WTC11 (cell line): ENCODE measurements at regions not wholly inside any gene's neighbourhood (a gene's known extent, or its start where the extent isn't known, plus 50 kb on each side); places are given as distances from the start of the nearest gene placed in this dataset.

Experiments used
- ATAC-seq: fragments of 200-7000 bp; cut with Tn5 transposase; 2 replicates; pipeline ENCODE4 v1.10.0; 2021; ENCODE audit warnings: mild to moderate bottlenecking, moderate library complexity
- CTCF ChIA-PET: fragments of 300-600 bp; sonication (Branson Sonifier 250); formaldehyde crosslinking; loops from one replicate; lab custom pipeline; 2021; ENCODE audit warnings: antibody characterized with exemption; lab: Charles Lee
- POLR2A ChIA-PET: fragments of 350-600 bp; sonication (Branson Sonifier 250); formaldehyde crosslinking; loops from one replicate; lab custom pipeline; 2021; ENCODE audit warnings: antibody characterized with exemption; lab: Charles Lee
- DNase-seq: peaks from one replicate; pipeline ENCODE4 v3.0.0; 2021; ENCODE audit warnings: low spot score
- H3K27ac Mint-ChIP-seq: 2 replicates; pipeline ENCODE4 v1.8.0; 2021; ENCODE audit warnings: mixed read lengths
- H3K27me3 Mint-ChIP-seq: 2 replicates; pipeline ENCODE4 v1.8.0; 2021; ENCODE audit warnings: low read depth, mild to moderate bottlenecking, moderate library complexity, mixed read lengths
- H3K36me3 Mint-ChIP-seq: 2 replicates; pipeline ENCODE4 v1.8.0; 2021; ENCODE audit warnings: mixed read lengths
- H3K4me1 Mint-ChIP-seq: 2 replicates; pipeline ENCODE4 v1.8.0; 2022; ENCODE audit warnings: mixed read lengths
- H3K4me3 Mint-ChIP-seq: 2 replicates; pipeline ENCODE4 v1.8.0; 2021; ENCODE audit warnings: mild to moderate bottlenecking, moderate library complexity, mixed read lengths
- H3K9me3 Mint-ChIP-seq: 2 replicates; pipeline ENCODE4 v1.8.0; 2021; ENCODE audit warnings: mixed read lengths
- AFF4 ChIP-seq: sonication (generic); formaldehyde crosslinking; IDR thresholded peaks from 2 replicates; pipeline ENCODE4 v1.8.1; 2023; ENCODE audit warnings: mild to moderate bottlenecking, missing genetic modification reagents, borderline replicate concordance
- CBFB ChIP-seq: sonication (generic); formaldehyde crosslinking; IDR thresholded peaks from 2 replicates; pipeline ENCODE4 v1.8.1; 2022; ENCODE audit warnings: mild to moderate bottlenecking, low read depth, missing genetic modification reagents
- E2F4 ChIP-seq: sonication (generic); formaldehyde crosslinking; IDR thresholded peaks from 2 replicates; pipeline ENCODE4 v1.8.1; 2022; ENCODE audit warnings: low read depth, mild to moderate bottlenecking, moderate library complexity, missing genetic modification reagents, borderline replicate concordance
- ERG ChIP-seq: fragments of 250-450 bp; sonication (Bioruptor Pico); IDR thresholded peaks from 2 replicates; pipeline ENCODE4 v1.8.0; 2021; ENCODE audit warnings: mild to moderate bottlenecking
- ESRRA ChIP-seq: sonication (generic); formaldehyde crosslinking; IDR thresholded peaks from 2 replicates; pipeline ENCODE4 v1.8.1; 2022; ENCODE audit warnings: mild to moderate bottlenecking, missing genetic modification reagents, borderline replicate concordance
- FOXP1 ChIP-seq: sonication (generic); formaldehyde crosslinking; IDR thresholded peaks from 2 replicates; pipeline ENCODE4 v1.8.0; 2022; ENCODE audit warnings: missing genetic modification reagents, mild to moderate bottlenecking, moderate library complexity, borderline replicate concordance
- HMGXB4 ChIP-seq: sonication (generic); formaldehyde crosslinking; IDR thresholded peaks from 2 replicates; pipeline ENCODE4 v1.8.1; 2023; ENCODE audit warnings: mild to moderate bottlenecking, moderate library complexity, missing genetic modification reagents
- JAZF1 ChIP-seq: fragments of 250-450 bp; sonication (Bioruptor Pico); IDR thresholded peaks from 2 replicates; pipeline ENCODE4 v1.9.0; 2021; ENCODE audit warnings: moderate library complexity, mild to moderate bottlenecking, inconsistent platforms
- MAX ChIP-seq: sonication (generic); formaldehyde crosslinking; IDR thresholded peaks from 2 replicates; pipeline ENCODE4 v1.8.0; 2022; ENCODE audit warnings: mild to moderate bottlenecking, missing genetic modification reagents
- MLX ChIP-seq: sonication (generic); formaldehyde crosslinking; IDR thresholded peaks from 2 replicates; pipeline ENCODE4 v1.8.1; 2023; ENCODE audit warnings: mild to moderate bottlenecking, missing genetic modification reagents, moderate library complexity
- MYBL2 ChIP-seq: sonication (generic); formaldehyde crosslinking; IDR thresholded peaks from 2 replicates; pipeline ENCODE4 v1.8.1; 2023; ENCODE audit warnings: mild to moderate bottlenecking, moderate library complexity, missing genetic modification reagents
- NR2C2 ChIP-seq: sonication (generic); formaldehyde crosslinking; IDR thresholded peaks from 2 replicates; pipeline ENCODE4 v1.8.0; 2022; ENCODE audit warnings: mild to moderate bottlenecking, missing genetic modification reagents
- RELA ChIP-seq: sonication (generic); formaldehyde crosslinking; IDR thresholded peaks from 2 replicates; pipeline ENCODE4 v1.8.1; 2022; ENCODE audit warnings: missing genetic modification reagents, mild to moderate bottlenecking, borderline replicate concordance
- SMAD4 ChIP-seq: sonication (generic); formaldehyde crosslinking; IDR thresholded peaks from 2 replicates; pipeline ENCODE4 v1.8.0; 2022; ENCODE audit warnings: mild to moderate bottlenecking, missing genetic modification reagents
- TCF7 ChIP-seq: sonication (generic); formaldehyde crosslinking; IDR thresholded peaks from 2 replicates; pipeline ENCODE4 v1.8.0; 2022; ENCODE audit warnings: mild to moderate bottlenecking, low read depth, missing genetic modification reagents, moderate library complexity
- TEAD1 ChIP-seq: sonication (generic); formaldehyde crosslinking; IDR thresholded peaks from 2 replicates; pipeline ENCODE4 v1.8.0; 2022; ENCODE audit warnings: mild to moderate bottlenecking, missing genetic modification reagents
- ZNF232 ChIP-seq: sonication (generic); formaldehyde crosslinking; IDR thresholded peaks from 2 replicates; pipeline ENCODE4 v1.8.0; 2022; ENCODE audit warnings: mild to moderate bottlenecking, missing genetic modification reagents
- ZNF532 ChIP-seq: fragments of 250-450 bp; sonication (Bioruptor Pico); IDR thresholded peaks from 2 replicates; pipeline ENCODE4 v1.9.0; 2021; ENCODE audit warnings: mild to moderate bottlenecking, borderline replicate concordance
- ZNF671 ChIP-seq: fragments of 250-450 bp; sonication (Bioruptor Pico); IDR thresholded peaks from 2 replicates; pipeline ENCODE4 v1.8.0; 2021; ENCODE audit warnings: mild to moderate bottlenecking

- Mint-ChIP-seq H3K27ac (no peak overlapping the region), H3K4me1 (peaks cover 7% of the 10 kb centered on the region), H3K4me3 (no peak overlapping the region), H3K36me3 (no peaks in the 10 kb centered on the region), H3K9me3 (no peaks in the 10 kb centered on the region), H3K27me3 (peaks cover 73% of the 10 kb centered on the region)
- CTCF ChIA-PET: no interaction called here
- no peak for DNase-seq
- no peak for ATAC-seq
- TF ChIP-seq FOXP1 (CRISPR knock-in tag) (no peak), RELA (CRISPR knock-in tag) (no peak), TCF7 (CRISPR knock-in tag) (no peak), SMAD4 (CRISPR knock-in tag) (no peak)
- POLR2A ChIA-PET: no interaction called here
These were observed 308.0 kb downstream of the TEX13C start for GRCh38 chrX:125627676-125628075.

- ChIA-PET POLR2A (no interaction called here), CTCF (no interaction called here)
- no peak overlapping the region for H3K4me3 Mint-ChIP-seq
- no peaks in the 10 kb centered on the region for H3K36me3 Mint-ChIP-seq
- TF ChIP-seq TEAD1: peak; percentile 31; the same call in 1 of the 2 replicates
- TF ChIP-seq SMAD4 (CRISPR knock-in tag): no peak
- peak; percentile 25 for DNase-seq
- H3K9me3 Mint-ChIP-seq: 0 out of 2 replicates have a peak, but pooled peaks cover under 1% of the 10 kb centered on the region
- H3K27ac Mint-ChIP-seq: no peak overlapping the region
- peaks cover 7% of the 10 kb centered on the region for H3K4me1 Mint-ChIP-seq
- peaks cover 78% of the 10 kb centered on the region for H3K27me3 Mint-ChIP-seq
- ATAC-seq: peak; percentile 96
These were observed 308.8 kb downstream of the TEX13C start for GRCh38 chrX:125628435-125628834.

GRCh38 chrX:125641405-125641804, 321.7 kb downstream of the TEX13C start:
- Mint-ChIP-seq H3K27ac (no peak overlapping the region), H3K9me3 (peaks cover 14% of the 10 kb centered on the region), H3K4me3 (no peak overlapping the region), H3K36me3 (no peaks in the 10 kb centered on the region; the same call in 1 of the 2 replicates), H3K27me3 (no peaks in the 10 kb centered on the region), H3K4me1 (no peaks in the 10 kb centered on the region)
- DNase-seq (no peak), ATAC-seq (no peak)
- TF ChIP-seq AFF4 (CRISPR knock-in tag) (no peak), MAX (CRISPR knock-in tag) (no peak), HMGXB4 (CRISPR knock-in tag) (no peak), ZNF671 (no peak), MYBL2 (CRISPR knock-in tag) (no peak), ESRRA (CRISPR knock-in tag) (no peak), CBFB (no peak), NR2C2 (CRISPR knock-in tag) (no peak), ERG (CRISPR knock-in tag) (no peak), ZNF232 (CRISPR knock-in tag) (no peak), JAZF1 (CRISPR knock-in tag) (no peak), E2F4 (CRISPR knock-in tag) (no peak), ZNF532 (no peak), MLX (no peak)
- POLR2A ChIA-PET: interaction anchor here (0.6 kb wide), 1 partner anchor 289 kb away, joined by 3 read pairs; no protein-coding TSS in a partner anchor
- CTCF ChIA-PET: no interaction called here
